ENCODE measurements at regions not wholly inside any gene's neighbourhood (a gene's known extent, or its start where the extent isn't known, plus 50 kb on each side); places are given as distances from the start of the nearest gene placed in this dataset.

GRCh38 chr3:23107221-23107620 is 95.9 kb upstream of the UBE2E2 start:
- H3K23me2 ChIP-seq (ENCODE audit: insufficient read length, low read depth, low read length, poor library complexity, severe bottlenecking) = no peaks in the 10 kb centered on the region

More at GRCh38 chr3:23107221-23107620, 95.9 kb upstream of the UBE2E2 start:
- H3K4me2 ChIP-seq (ENCODE audit: insufficient read depth, insufficient read length, low read length) = no peak overlapping the region
- no peak overlapping the region for H2BK20ac ChIP-seq (ENCODE audit: low read depth, low read length, poor library complexity, severe bottlenecking)
- Mint-ChIP-seq H3K9me3 (peaks cover 0 to 3% of the 10 kb centered on the region in 2 experiments; a peak in 1 of 5 replicates), H3K27me3 (ENCODE audit: low read depth) (no peaks in the 10 kb centered on the region), H3K36me3 (ENCODE audit: insufficient read depth in 1 of 3, low read depth in 3 of 3) (no peaks in the 10 kb centered on the region), H3K27ac (no peak overlapping the region), H3K4me1 (peaks cover 10 to 16% of the 10 kb centered on the region in 2 experiments; a peak in 3 of 4 replicates), H3K4me3 (no peak overlapping the region)
- no peak overlapping the region for H2AK5ac ChIP-seq (ENCODE audit: insufficient read length, low read length)
- TF ChIP-seq, protein P1, sequence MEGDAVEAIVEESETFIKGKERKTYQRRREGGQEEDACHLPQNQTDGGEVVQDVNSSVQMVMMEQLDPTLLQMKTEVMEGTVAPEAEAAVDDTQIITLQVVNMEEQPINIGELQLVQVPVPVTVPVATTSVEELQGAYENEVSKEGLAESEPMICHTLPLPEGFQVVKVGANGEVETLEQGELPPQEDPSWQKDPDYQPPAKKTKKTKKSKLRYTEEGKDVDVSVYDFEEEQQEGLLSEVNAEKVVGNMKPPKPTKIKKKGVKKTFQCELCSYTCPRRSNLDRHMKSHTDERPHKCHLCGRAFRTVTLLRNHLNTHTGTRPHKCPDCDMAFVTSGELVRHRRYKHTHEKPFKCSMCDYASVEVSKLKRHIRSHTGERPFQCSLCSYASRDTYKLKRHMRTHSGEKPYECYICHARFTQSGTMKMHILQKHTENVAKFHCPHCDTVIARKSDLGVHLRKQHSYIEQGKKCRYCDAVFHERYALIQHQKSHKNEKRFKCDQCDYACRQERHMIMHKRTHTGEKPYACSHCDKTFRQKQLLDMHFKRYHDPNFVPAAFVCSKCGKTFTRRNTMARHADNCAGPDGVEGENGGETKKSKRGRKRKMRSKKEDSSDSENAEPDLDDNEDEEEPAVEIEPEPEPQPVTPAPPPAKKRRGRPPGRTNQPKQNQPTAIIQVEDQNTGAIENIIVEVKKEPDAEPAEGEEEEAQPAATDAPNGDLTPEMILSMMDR (conservative IDR thresholded peaks at IDR 0.05) = no peak
- H2BK12ac ChIP-seq (ENCODE audit: insufficient read length, low read depth, low read length) = no peak overlapping the region
- H2AFZ ChIP-seq (ENCODE audit: low read length) = no peak overlapping the region
- no peak overlapping the region for H4K8ac ChIP-seq (replicated peaks; ENCODE audit: insufficient read length, low read depth, low read length)
- H3K79me1 ChIP-seq (ENCODE audit: insufficient read depth, low read depth, low read length, poor library complexity, severe bottlenecking) = no peaks in the 10 kb centered on the region
- H3K9ac ChIP-seq (ENCODE audit: extremely low read depth, insufficient read length, low read length) = no peak overlapping the region
- no peak overlapping the region for H2BK120ac ChIP-seq (ENCODE audit: low read depth, low read length, poor library complexity, severe bottlenecking)
- H3K14ac ChIP-seq (ENCODE audit: insufficient read depth, low read length) = no peak overlapping the region
- no peak overlapping the region for H3K27ac ChIP-seq (ENCODE audit: insufficient read length, low read depth, low read length)
- H3K23ac ChIP-seq (ENCODE audit: insufficient read length, low read depth, low read length) = no peak overlapping the region
- H3K9me3 ChIP-seq (ENCODE audit: control insufficient read depth, low read depth, low read length) = no peaks in the 10 kb centered on the region
- H4K5ac ChIP-seq (ENCODE audit: insufficient read length, low read depth, low read length) = no peak overlapping the region
- no peak overlapping the region for H3K4ac ChIP-seq (ENCODE audit: low read depth, low read length)
- H3K18ac ChIP-seq (ENCODE audit: insufficient read length, low read depth, low read length) = no peak overlapping the region
- H3K79me2 ChIP-seq (ENCODE audit: insufficient read depth, low read length) = no peaks in the 10 kb centered on the region
- H3K27me3 ChIP-seq (ENCODE audit: insufficient read depth, low read length) = no peaks in the 10 kb centered on the region
- H3K4me1 ChIP-seq (ENCODE audit: insufficient read depth, low read length) = no peaks in the 10 kb centered on the region; the same call in 1 of the 2 replicates
- H4K20me1 ChIP-seq (ENCODE audit: control insufficient read depth, insufficient read depth, insufficient read length) = no peaks in the 10 kb centered on the region
- H4K91ac ChIP-seq (ENCODE audit: insufficient read length, low read depth, low read length) = no peak overlapping the region
- no peak overlapping the region for H3K56ac ChIP-seq (ENCODE audit: insufficient read length, low read depth, low read length)
- DNase-seq = no peak
- H2BK15ac ChIP-seq (ENCODE audit: low read depth, low read length) = no peak overlapping the region
- no peak overlapping the region for H3T11ph ChIP-seq (ENCODE audit: low read length)
- H2BK5ac ChIP-seq (ENCODE audit: insufficient read length, low read length) = no peak overlapping the region
